Right renal cortex interstitium (tissue), 3 donors: ENCODE measurements at regions not wholly inside any gene's neighbourhood (a gene's known extent, or its start where the extent isn't known, plus 50 kb on each side); places are given as distances from the start of the nearest gene placed in this dataset.

ENCODE experiments used
- DNase-seq, 3 donors: peaks; one replicate each; pipeline ENCODE4 v3.0.0-alpha.2; 2013; ENCODE audit warnings: low read depth in 3 of 3, low spot score in 2 of 3

GRCh38 chr9:28272127-28272526 lies 698.8 kb upstream of the C9orf72 start:
- no peak for DNase-seq

- no peak for DNase-seq
These were observed 714.2 kb upstream of the C9orf72 start for GRCh38 chr9:28287455-28287854.

GRCh38 chr9:28289746-28290145 lies 716.5 kb upstream of the C9orf72 start:
- no peak for DNase-seq

GRCh38 chr9:28293369-28294090 lies 720.2 kb upstream of the C9orf72 start:
- no peak for DNase-seq

- no peak for DNase-seq
These were observed 728.0 kb upstream of the C9orf72 start for GRCh38 chr9:28301281-28301680.

- no peak for DNase-seq
These were observed 744.5 kb upstream of the C9orf72 start for GRCh38 chr9:28317745-28318144.

- DNase-seq: no peak
These were observed 745.2 kb upstream of the C9orf72 start for GRCh38 chr9:28318515-28318914.

- DNase-seq: no peak
These were observed 746.7 kb upstream of the C9orf72 start for GRCh38 chr9:28319981-28320380.

GRCh38 chr9:28320616-28321015 lies 747.3 kb upstream of the C9orf72 start:
- DNase-seq: no peak

GRCh38 chr9:28329323-28329722 lies 756.0 kb upstream of the C9orf72 start:
- no peak for DNase-seq

- DNase-seq: no peak
These were observed 759.4 kb upstream of the C9orf72 start for GRCh38 chr9:28332648-28333047.

GRCh38 chr9:28341913-28342312 lies 768.6 kb upstream of the C9orf72 start:
- DNase-seq: no peak

- no peak for DNase-seq
These were observed 769.6 kb upstream of the C9orf72 start for GRCh38 chr9:28342815-28343338.

GRCh38 chr9:28363151-28363562 lies 789.9 kb upstream of the C9orf72 start:
- no peak for DNase-seq

GRCh38 chr9:28365020-28365640 lies 791.8 kb upstream of the C9orf72 start:
- no peak for DNase-seq

GRCh38 chr9:28365728-28366127 lies 792.4 kb upstream of the C9orf72 start:
- no peak for DNase-seq

- DNase-seq: peak in 2 of 3 donors; percentile 13 to 44
These were observed 805.0 kb upstream of the C9orf72 start for GRCh38 chr9:28378231-28378630.

- DNase-seq: no peak
These were observed 805.8 kb upstream of the C9orf72 start for GRCh38 chr9:28379082-28379481.

- no peak for DNase-seq
These were observed 816.1 kb upstream of the C9orf72 start for GRCh38 chr9:28389411-28389810.

GRCh38 chr9:28394774-28395173 lies 821.5 kb upstream of the C9orf72 start:
- DNase-seq: no peak

GRCh38 chr9:28396058-28396457 lies 822.8 kb upstream of the C9orf72 start:
- no peak for DNase-seq

- no peak for DNase-seq
These were observed 834.1 kb upstream of the C9orf72 start for GRCh38 chr9:28407351-28407750.
